Neural progenitor cell (in vitro differentiated cells): ENCODE measurements at regions not wholly inside any gene's neighbourhood (a gene's known extent, or its start where the extent isn't known, plus 50 kb on each side); places are given as distances from the start of the nearest gene placed in this dataset.

Source experiments
- CTCF ChIP-seq: fragments of 200-600 bp; sonication (generic); IDR thresholded peaks from 2 replicates; pipeline ENCODE4 v1.5.1; 2017; ENCODE audit warnings: antibody characterized with exemption, mild to moderate bottlenecking
- EZH2 ChIP-seq: fragments of 200-600 bp; sonication (generic); IDR thresholded peaks from 2 replicates; pipeline ENCODE4 v1.6.1; 2017; ENCODE audit warnings: antibody characterized with exemption, mild to moderate bottlenecking, moderate library complexity

GRCh38 chr3:43979645-43980044 is 262.0 kb upstream of the TOPAZ1 start:
- no peak for TF ChIP-seq CTCF
- no peak for TF ChIP-seq EZH2
